GM18868 (cell line): ENCODE measurements at regions not wholly inside any gene's neighbourhood (a gene's known extent, or its start where the extent isn't known, plus 50 kb on each side); places are given as distances from the start of the nearest gene placed in this dataset.
"Not testable (repeated sequence)": the region's sequence is repeated elsewhere in the genome, so short reads cannot be mapped to it uniquely, and the experiment has no call there.

ENCODE experiments used
- ATAC-seq: cut with Tn5 transposase; IDR thresholded peaks from one replicate; pipeline ENCODE4 v1.9.1; 2021; ENCODE audit warnings: mild to moderate bottlenecking, moderate library complexity; ENCODE audit not compliant: unreplicated experiment

DNA sequence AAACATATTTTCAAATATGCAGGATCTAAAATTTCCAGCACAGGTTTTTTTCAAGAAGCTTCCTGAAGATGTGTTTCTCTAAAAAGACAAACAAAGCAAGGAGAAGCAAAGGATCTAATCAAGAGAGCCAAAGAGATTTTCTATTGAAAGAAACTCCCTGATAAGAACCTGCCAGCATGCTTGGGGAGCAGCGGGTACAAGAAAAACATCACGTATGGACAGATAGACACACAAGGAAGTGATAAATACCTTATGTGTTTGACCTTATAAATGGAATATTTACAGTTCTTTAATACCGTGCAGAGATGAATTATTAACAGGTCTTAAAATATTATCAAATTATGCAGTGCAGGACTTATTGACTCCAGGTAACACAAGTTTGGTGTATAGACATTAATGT, 562.1 kb downstream of the DACH1 start:
- no peak for ATAC-seq

DNA sequence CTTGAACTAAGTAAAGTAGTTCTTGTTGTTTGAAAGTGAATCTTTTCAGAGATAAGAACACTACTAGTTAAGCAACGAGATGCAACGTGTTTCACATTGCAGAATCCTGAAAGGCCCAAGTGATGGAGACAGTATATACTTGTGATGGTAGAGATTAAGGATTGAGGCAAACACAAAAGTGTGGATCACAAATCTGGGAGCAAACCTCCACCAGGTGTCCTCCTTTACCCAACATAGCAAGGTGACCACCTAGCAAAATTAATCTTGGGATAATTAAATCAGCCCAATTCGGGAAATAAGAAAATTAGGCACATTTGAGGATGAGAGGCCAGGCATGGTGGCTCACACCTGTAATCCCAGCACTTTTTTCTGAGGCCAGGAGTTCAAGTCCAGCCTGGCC, 563.9 kb downstream of the DACH1 start:
- no peak for ATAC-seq

DNA sequence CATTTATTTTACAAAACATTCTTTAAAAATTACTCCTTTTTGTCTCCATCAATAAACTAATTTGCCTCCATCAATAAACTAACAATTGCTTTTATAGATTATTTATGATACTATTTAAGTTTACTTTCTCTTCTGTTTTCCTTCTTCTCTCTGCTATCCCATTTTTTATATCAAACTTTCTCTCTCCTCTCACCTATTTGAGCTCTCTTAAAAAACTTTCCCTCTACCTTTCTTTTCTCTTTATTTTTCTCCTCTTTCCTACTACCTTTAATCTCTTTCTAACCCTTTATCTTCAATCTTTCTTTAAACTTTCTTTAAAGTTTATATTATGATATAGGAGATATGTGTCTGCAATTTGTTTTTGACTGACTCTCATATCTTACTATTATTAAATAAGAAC, 566.4 kb downstream of the DACH1 start:
- no peak for ATAC-seq

DNA sequence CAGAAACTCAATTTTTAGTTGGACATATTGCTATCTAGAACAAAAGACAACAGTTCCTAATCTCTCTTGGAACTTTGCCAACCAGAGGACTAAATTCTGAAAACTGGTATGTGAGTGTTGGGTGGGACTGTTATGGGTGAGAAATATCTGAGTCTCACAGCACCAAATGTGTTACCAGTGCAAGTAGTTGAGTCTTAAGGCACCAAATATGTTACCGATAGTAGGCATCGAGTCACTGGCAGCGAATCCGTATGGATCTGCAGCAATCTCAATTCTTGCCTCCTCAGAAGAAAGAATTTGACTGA, 575.2 kb downstream of the DACH1 start:
- peak; percentile 5 for ATAC-seq

DNA sequence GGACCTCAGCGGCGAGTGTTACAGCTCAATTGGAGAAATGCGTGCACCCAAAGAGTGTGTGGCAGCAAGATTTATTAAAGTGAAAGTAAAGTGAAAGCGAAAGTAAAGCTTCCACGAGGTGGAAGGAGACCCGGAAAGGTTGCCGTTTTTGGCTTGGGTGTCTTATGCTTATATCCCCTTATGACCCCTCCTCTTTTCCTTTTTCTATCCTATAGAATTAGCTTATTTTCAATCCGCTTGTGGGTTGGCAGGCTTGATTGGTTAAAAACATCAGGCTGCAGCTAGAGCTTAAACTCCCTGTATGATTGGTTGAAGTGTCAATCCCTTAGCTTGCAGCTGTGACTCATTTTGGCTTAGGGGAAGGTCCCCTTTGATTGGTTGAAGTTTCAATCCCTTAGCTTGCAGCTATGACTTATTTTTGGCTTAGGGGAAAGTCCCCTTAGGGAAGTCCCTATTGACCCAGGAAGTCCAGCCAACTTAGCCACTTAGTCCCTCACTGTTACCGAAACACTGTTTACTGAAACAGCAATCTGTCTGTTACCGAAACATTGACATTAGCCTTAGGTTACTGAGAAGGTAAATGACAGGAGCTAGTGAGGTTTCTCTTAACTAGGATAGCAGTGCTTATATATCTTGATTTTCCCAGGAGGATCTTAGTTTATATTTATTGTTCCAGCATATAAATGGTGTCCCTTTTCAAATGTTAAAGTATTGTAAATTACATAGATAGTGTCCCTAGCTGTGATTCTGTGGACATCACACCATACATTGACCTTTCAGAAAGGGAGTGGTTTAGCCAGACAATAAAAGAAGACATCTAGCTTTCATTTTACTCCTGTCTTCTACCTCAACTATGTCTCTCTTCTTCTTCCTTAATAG, 575.8 kb downstream of the DACH1 start:
- ATAC-seq, result peak; percentile 83

DNA sequence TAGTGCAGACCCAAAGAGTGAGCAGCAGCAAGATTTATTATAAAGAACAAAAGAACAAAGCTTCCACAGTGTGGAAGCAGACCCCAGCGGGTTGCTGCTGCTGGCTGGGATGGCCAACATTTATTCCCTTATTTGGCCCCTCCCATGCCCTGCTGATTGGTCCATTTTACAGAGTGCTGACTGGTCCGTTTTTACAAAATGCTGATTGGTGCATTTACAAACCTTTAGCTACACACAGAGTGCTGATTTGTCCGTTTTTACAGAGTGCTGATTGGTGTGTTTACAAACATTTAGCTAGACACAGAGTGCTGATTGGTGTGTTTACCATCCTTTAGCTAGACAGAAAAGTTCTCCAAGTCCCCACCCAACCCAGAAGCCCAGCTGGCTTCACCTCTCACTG, 577.0 kb downstream of the DACH1 start:
- ATAC-seq, result not testable (repeated sequence)

DNA sequence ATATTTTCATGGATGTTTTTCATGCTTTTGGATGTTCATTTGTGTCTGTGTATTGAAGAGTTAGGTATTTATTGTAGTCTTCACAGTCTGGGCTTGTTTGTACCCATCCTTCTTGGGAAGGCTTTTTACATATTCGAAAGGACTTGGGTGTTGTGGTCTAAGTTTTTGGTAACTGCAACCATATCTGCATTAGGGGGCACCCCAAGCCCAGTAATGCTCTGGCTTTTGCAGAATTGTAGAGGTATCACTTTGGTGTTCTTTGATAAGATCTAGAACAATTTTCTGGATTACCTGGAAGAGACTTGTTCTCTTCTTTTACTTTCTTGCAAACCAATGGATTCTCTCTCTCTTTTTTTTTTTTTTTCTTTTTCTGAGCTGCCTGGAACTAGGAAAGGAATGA, 581.3 kb downstream of the DACH1 start:
- no peak for ATAC-seq

DNA sequence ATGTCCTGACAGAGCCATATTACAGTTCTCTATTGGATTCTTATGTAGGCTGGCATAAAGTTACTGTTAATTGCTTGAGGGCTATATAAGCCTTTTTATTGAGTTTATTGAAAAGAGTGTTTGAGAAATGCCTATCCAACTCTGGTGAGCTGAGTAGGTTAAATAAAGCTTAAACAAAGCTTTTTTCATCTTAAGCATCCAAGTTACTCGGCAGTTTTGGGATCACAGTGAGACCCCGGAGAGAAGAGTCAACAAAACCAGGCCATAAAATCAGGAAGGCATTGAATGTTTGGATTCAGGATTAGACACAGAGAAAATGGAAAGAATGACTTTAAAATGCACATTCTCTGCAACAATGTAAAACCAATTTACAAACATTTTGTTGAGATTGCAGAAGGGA, 588.5 kb downstream of the DACH1 start:
- ATAC-seq, result no peak

DNA sequence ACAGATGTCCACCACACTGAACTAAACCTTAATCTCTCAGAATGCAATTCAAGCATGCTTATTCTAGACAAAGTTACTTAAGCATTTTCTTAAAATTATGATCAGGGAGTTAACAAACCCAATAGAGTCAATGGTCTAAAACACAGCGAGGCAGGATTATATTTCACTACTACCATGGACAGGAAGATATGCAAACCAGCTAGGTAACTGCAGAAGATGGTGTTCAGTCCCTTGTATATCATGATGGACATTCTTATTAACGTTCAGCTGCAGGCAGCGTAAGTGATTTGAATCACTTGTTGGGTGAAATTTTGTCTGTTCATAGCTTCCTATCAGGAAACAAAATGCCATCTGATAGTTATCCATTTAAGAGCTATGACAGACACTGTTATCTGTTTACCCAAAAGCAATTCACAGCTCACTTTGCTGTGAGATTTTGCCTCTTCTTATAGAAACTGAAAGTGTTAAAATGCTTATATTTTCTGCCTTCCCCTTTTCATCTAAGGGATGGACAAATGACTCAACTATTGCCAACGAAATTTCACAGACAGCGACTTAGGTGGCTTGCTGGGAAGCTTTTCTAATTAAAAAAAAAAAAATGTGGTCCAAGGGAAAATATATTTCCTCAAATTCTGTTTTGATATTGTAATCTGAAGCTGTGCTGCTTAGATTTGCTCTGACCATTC, 591.9 kb downstream of the DACH1 start:
- ATAC-seq, result peak; percentile 94

DNA sequence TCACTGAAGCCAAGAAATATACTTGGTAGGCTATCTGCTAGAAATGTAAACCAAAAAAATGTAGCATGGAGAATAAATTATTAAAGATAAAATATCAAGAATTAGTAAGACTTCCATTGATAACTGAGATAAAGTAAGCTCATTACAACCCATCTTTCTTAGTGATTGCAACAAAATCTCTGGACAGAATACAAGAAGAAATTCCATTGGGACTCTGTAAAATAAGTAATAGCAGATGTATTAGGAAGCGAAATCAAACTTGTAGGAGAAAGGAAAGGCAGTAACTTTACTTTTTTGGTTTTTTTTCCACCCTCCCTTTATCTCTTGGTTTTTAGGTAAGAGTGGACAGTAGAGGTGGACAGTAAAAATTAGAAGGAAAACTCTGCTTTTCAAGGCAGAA, 605.7 kb downstream of the DACH1 start:
- no peak for ATAC-seq

DNA sequence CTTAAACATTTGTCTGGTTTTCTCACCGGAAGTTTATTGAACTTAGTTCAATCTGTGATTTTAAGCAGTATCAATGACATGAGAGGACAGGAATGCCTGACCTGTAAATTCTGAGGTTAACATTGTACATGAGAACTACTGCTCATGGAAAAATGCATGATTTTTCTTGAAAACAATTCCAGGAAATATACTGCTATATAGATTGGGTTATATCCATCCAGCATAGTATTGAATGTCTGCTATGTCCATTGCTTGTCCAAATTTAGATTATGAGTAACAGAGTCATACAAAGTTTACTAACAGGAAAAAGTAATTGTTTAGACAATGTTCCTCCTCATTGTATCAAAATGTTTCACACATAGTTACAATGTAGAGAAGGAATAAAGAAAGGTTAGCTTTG, 606.8 kb downstream of the DACH1 start:
- no peak for ATAC-seq

DNA sequence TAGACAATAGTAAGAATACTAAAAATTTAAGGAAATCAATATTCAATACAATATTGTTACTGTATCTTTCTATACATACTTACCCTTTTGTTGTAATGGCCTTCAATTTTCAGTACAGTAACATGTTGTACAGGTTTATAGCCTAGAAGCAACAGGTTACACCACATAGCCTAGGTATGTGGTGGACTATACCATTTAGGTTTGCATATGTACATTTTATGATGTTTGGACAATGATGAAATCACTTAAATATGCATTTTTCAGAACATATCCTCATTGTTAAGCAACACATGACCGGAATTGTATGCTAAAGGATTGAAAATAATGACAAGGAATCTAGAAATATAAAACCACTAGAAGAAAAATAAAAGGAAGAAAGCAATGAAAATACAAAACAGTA, 611.4 kb downstream of the DACH1 start:
- no peak for ATAC-seq

DNA sequence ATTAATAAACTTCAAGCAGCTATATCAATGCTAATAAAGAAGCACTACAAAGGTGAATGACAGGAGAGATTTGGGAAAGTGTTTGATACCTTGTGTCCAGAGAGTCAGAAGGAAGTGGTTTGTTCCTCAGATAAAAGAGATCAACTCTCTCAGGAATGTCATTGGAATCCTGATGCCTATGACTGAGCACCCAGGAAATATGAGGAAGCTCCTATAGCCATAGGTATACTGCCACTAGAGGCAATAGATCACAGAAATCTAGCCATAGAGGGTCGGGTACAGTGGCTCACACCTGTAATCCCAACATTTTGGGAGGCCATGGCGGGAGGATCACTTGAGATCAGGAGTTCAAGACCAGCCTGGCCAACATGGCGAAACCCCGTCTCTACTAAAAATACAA, 612.6 kb downstream of the DACH1 start:
- ATAC-seq, result no peak

DNA sequence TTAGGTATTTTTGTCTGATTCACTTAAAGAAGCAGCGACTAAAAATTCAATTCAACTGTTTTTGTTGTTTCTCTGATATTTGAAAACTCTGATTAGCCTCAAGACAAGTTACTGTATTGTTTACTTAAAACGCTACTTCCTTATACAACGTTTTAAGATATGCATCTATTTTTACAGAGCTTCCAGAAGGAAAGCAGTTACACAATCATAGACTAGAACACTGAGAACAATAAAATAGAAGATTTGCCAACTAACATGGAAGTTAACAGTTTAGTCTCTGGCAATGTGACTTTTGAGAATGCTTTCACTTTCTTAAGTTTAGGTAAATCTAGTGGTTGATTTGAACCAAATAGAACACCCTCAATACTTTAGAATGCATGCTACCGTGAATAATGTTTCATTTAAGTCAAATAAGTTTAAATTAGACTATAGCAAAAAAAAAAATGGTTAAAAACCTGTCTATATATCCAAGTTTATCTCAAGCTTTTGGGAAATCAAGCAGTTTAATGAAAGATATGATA, 614.8 kb downstream of the DACH1 start:
- no peak for ATAC-seq

DNA sequence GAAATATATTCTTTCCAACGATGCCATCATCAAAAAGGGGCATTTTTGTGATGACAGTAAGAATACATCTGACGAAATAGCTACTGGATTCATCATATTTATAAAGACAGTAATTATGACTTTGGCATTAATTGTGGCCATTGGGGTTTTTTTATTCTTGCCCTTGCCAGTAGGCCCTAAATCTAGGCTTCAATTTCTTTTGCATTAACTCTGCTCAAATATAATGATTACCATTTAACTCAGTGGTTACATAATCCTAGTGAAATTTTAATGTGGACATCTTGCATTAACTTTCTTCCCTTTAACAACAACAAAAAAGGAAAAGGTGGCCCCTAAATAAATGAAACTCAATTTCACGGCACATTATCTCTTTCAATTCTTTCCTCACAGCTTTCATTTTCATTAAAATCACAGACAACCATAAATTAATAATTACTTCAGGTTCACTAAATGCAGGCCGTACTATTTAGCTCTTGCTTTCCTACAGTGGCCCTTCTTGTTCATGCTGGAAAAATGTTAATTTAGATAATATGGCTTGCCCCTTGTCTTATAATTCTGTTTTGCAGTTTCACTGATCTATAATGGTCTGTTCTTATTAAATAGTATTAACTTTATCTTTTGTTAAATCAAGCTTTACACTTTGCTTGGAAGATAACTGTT, 615.6 kb downstream of the DACH1 start:
- ATAC-seq, result no peak

DNA sequence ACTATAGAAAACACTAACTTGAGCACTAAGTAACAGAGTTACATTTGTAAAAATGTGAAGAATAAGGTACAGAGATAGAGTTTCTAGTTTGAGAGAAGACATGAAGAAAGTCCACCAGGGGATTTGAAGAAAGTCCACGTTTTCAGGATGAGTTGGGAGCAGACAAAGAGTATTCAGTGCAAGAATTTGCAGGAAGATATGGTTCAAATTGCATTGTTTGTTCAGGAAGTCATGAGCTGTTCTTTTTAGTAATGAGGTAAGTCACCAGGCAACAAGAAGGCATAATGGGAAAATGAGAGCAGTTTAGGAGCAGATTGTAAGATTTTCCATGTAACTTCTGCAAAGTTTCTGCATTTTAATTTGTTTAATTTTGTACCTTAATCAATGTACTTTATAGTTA, 618.0 kb downstream of the DACH1 start:
- no peak for ATAC-seq

DNA sequence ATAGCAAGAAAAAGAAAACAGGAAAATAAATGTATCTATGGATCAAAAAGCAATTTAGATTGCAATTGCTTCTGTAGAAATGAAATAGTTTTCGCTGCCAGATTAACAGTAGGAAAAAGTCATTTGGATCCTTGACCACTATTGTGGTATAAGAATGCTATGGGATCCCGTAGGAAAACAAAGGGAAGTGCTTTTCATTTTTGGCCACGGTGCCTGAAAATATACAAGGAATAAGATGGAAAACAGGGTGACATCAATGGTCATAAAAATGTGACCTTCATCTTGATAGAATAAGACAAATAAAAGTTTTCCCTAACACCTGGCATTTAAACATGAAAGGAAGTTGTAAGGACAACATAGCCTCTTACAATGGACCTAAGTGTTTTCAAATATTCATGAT, 622.8 kb downstream of the DACH1 start:
- no peak for ATAC-seq

DNA sequence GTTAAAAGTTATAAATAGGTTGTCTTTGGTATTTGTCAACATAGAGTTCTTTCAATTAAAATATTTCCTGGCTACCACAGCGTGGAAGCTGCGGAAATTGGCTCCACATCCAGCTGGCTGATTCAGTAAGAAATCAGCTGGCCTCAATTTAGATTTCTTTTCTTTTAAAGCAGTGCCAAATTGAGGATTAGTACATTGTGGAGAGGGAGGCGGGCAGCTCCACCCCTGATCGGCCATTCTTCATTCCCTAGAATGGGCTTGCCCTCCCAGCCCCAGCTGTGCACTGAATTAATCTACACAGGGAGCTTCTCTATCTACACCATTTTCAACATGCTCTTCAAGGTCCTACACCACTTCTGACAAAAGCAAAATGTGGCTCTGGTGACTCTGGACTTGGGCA, 624.8 kb downstream of the DACH1 start:
- no peak for ATAC-seq

DNA sequence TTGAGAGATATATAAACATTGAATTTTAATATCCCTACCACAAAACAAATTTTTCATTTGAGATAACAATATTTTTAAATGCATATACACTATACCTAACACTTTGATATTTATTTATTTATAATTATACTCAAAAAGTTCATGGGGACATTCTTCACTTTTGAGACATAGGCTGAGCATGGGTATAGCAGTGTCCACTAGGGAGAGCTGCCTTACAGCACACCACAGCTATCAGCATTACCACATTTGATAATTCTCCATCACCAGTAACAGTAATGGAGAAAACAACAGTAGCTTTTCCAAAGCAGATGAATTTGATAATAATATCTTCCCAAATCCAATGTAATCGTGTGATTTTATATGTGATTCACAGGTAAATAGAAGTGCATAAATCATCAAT, 626.1 kb downstream of the DACH1 start:
- ATAC-seq, result peak; percentile 69

DNA sequence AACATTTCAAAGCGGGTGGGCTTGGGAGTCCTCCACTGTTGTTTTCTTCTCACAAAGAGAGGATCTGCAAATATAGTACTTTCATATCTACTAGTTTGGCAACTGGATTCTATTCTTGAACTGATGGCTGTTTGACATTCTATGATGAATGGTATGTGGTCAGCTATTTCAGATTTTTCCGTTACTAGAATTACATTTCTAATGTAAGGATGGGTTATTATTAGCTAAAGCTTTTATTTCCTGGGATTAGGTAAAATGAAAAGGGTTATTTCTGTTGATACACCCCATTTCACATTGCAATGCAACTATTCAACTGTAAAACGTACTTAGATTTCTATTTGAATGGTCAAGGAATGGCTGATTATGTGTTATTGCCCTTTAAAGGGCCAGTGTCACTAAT, 629.7 kb downstream of the DACH1 start:
- ATAC-seq, result no peak

DNA sequence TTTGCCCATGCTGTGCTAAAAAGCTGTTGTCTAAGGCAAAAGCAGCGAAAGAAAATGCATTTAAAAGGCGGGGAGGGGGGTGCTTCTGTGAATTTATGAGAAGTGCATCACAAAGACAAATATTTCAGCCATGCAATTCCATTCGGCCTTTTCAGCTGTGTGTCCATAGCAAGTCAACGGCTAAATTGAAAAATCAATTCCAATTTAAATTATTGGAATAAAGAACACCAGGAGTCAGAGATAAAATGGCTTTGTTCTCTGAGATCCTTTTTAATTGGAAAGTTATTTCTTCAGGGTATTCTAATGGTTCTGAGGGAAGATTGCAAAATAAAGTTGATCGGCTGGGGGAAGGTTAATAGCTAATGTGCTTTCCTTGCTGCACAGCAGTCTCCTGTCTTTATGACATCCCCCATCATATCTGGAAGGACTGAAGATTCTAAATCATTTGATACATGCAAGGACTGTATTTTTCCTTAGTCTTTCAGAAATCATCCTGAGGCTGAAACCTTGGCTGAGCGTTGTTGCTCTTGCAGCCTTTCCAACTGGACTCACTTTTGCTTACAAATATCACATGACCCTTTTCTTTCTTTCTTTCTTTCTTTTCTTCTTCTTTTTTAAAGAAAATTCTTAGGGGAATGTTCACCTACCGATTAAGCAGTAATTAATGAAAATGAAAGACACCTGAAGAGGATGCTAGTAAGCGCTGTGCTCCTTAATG, 647.1 kb downstream of the DACH1 start:
- ATAC-seq, result no peak
